HG02943 (cell line): ENCODE measurements at regions not wholly inside any gene's neighbourhood (a gene's known extent, or its start where the extent isn't known, plus 50 kb on each side); places are given as distances from the start of the nearest gene placed in this dataset.
"Not testable (repeated sequence)": the region's sequence is repeated elsewhere in the genome, so short reads cannot be mapped to it uniquely, and the experiment has no call there.

Experiments used
- ATAC-seq: cut with Tn5 transposase; IDR thresholded peaks from one replicate; pipeline ENCODE4 v1.9.1; 2021; ENCODE audit warnings: mild to moderate bottlenecking, low read depth, moderate library complexity; ENCODE audit not compliant: unreplicated experiment

DNA sequence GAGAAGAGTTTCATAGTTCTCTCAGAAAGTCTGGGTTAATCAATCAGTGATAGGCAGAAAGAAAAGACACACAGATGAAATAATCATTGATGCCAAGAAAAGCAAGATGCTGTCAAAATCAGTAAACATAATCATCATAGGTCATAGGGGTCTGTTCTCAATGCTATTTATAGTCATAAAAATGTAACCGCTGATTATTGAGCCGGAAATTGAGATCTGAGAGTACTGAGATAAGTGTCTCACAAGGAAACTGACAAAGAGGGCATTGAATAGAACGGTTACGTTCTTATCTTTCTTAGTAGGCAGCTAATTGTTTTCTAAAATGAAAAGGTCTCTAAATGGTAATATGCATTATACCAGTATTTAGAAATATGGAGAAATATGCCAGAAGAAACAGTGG, 1686.1 kb upstream of the AGA start:
- no peak for ATAC-seq

DNA sequence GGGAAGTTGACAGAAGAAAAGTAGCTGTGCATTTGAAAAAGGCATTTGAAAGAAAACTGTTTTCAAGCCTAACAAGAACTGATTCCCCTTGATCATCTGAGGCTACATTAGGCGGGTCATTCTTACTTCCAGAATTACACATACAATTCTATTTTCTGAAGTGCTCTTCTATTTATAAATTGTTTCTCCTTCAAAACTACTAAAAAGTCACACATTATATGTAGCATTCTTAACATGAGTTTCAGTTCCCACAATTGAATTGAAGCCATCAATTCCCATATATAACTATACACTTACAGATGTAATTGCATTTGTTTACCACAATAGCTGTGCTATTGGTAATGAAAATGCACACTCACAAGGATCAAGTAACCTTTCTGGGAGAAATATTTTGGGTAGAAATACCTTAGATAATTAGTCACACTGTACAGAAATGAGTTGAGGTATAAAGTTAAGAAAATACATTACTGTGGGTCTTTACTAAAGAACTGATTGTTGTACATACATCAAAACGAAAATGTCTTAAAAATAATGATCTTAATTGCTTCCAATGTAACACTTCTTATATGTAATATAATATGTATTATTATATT, 1688.0 kb upstream of the AGA start:
- ATAC-seq = no peak

GRCh38 chr4:179145746-179146525, 1703.7 kb upstream of the AGA start:
- ATAC-seq = no peak

DNA sequence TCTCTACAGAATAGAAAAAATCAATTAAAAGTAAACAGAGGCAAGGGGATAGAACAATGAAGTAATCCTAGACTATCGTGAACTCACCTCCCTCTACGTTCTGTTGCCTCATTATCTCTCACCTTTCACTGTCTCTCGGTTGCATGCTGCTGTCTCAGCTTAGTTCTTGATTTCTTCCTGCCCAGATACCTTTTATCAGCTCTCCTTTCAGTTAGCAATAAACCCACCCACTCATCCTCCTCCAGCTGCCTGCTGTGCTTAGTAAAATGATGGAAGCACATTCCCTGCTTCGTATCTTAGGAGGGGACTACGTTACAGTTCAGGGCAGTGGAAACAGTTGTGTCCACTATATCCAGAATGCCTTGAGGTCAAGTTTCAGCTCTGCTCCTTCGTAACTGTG, 1709.5 kb upstream of the AGA start:
- no peak for ATAC-seq

DNA sequence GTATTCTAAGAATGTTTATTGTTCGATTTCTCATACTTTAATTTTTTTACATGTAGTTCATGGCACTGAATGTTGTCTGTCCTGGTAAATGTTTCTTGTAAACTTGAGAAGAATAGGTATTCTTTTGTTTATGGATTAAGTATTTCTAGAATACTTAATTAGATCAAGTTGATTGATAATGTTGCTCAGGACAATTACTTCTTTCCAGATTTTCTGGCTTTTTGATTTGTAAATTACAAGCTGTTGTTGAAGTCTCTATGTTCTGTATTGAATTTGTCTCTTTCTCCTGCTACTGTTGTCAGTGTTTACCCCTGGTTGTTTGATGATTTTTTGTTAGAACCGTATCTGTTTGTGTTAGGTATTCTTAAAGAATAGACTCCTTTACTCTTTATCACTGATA, 1720.9 kb upstream of the AGA start:
- ATAC-seq = no peak

GRCh38 chr4:179164267-179164999, 1722.2 kb upstream of the AGA start:
- ATAC-seq = no peak

DNA sequence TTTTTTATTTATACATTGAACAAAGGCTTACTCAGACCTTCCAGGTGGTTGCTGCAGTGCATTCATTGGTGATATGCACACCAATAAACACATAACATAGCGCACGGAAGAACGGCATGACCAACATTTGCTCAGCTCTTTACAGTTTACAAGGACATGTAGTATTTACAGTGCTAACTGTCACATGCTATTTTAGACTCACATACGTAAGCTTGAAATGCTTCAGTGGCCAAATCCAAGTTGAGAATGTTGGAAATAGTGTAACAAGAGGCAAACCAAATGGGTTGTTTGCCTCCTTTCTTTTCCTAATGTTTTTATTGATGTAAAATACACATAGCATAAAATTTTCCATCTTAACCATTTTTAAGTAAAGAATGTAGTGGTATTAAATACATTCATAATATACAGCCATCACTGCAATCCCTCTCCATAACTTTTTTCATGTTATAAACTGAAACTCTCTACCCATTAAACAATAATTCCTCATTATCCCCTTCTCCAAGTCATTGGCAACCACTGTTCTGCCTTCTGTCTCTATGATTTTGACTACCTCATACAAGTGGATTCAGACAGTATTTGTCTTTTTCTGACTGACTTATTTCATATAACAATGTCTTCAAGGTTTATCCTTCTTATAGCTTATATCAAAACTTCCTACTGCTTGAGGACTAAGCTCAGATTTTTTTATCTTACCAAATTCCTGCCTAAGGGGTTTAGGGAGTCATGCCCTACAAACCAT, 1722.9 kb upstream of the AGA start:
- no peak for ATAC-seq

GRCh38 chr4:179165862-179166261, 1723.6 kb upstream of the AGA start:
- ATAC-seq = no peak

GRCh38 chr4:179170308-179170707, 1728.1 kb upstream of the AGA start:
- ATAC-seq = not testable (repeated sequence)

DNA sequence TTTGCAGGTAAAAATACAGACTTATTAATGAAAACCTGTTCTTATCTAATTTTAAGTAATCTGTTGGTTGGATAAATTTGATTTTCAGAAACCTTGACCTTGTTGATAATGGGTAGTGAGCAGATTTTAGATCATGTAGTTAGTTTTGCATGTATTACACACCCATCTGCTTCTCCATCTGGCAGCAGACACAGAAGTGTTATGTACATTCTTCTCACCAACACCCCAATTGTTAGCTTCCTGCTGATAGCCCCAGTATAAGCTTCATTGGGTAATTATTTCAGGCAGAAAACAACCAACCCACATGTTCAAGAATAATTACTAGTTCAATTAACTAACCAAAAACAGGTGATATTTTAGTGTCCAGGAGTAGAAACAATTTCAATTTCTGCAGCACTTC, 1740.5 kb upstream of the AGA start:
- no peak for ATAC-seq

DNA sequence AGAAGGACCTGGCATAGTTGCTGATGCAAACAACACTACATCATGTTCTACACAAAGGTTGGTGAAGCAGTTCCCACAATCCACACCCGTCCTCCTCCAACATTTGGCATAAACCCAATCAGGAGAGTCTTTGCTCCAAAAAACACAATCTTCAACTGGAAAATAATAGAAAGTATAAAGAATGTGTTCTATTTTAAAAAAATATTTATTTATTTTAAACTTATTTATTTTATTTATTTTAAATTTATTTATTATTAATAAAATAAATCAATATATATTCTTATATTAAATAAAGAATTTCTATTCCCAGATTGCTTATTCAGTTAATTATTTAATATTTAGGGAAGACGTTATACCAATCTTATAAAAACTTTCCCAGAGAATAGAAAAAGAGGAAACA, 1753.7 kb upstream of the AGA start:
- no peak for ATAC-seq

GRCh38 chr4:179196511-179196910, 1754.3 kb upstream of the AGA start:
- no peak for ATAC-seq

GRCh38 chr4:179200681-179201080, 1758.4 kb upstream of the AGA start:
- ATAC-seq = no peak

DNA sequence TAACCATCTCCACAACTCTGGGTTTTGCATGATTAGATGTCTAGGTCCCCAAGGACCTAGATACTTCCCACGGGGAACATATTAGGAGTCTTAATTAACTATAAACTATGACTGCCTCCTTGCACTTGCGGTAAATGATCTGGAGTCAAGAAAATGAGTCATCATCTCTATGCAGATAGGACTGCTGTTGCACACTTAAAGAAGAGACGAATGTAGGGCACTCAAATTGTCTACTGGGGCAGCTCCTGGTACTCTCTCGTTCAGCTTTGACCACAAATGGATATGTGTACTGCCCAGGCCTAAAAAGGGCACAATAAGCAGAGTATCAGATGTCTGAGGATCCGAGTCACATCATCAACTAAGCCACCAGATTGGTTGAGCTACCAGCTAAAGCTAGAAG, 1783.4 kb upstream of the AGA start:
- ATAC-seq = no peak

GRCh38 chr4:179248821-179249220, 1806.6 kb upstream of the AGA start:
- ATAC-seq = no peak

DNA sequence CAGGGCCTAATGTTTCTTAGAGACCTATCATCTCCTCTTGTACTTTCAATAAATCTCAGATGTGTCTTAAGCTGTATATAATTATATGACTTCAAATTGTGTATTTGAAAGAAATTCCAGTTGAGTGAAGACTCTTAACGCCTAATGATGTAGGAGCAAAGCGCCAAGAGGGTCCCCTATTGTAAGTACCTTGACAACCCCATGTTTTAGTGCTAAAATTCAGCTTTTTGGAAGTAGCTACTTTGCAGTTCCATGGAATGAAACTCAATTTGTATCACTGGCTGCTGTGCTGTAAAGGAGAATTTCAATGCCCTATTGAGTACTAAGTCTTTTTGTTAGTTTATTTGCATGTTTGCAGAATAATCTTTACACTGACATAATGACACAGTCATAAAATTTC, 1826.6 kb upstream of the AGA start:
- ATAC-seq = no peak

DNA sequence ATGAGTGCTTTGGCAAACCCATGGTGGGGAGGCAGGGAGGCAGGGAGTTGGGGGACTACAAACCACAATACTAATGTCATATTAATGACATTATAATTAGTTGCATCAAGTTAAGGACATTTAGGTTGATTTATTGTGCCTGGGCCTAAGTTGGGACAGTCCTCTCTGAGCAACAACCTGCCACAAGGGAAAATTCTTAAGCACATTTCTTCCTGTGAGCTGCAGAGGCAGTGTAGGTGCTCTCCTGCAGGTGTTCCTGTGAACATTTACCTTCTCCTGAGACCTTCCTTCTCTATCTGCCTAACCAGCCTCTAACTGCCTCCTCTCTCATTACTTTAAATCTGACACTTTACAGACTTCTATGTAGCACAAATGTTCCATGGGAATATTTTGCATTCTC, 1830.0 kb upstream of the AGA start:
- no peak for ATAC-seq

GRCh38 chr4:179278647-179279046, 1836.4 kb upstream of the AGA start:
- ATAC-seq = no peak

- no peak for ATAC-seq
Observed at GRCh38 chr4:179285696-179286095, 1843.5 kb upstream of the AGA start.

GRCh38 chr4:179291657-179292056, 1849.4 kb upstream of the AGA start:
- no peak for ATAC-seq

GRCh38 chr4:179292468-179292867, 1850.2 kb upstream of the AGA start:
- no peak for ATAC-seq
